Peyer's patch (tissue), 4 donors: ENCODE measurements at regions not wholly inside any gene's neighbourhood (a gene's known extent, or its start where the extent isn't known, plus 50 kb on each side); places are given as distances from the start of the nearest gene placed in this dataset.

ENCODE experiments used
- POLR2A ChIP-seq, 2 donors: fragments of 450-650 bp; IDR thresholded peaks; one replicate each; pipeline ENCODE4 v1.5.1; 2017; ENCODE audit warnings: antibody characterized with exemption in 2 of 2, mild to moderate bottlenecking in 2 of 2, moderate library complexity in 2 of 2
- TF ChIP-seq, protein P1 (sequence below), 6 experiments: fragments of 450-650 bp in 4 of 6; fragments of 200-600 bp in 2 of 6; sonication (generic) in 1 of 6; IDR thresholded peaks; one replicate each; pipeline ENCODE4 v1.5.1; 2017 to 2019; ENCODE audit warnings: antibody characterized with exemption in 6 of 6, mild to moderate bottlenecking in 3 of 6, moderate library complexity in 1 of 6

DNA sequence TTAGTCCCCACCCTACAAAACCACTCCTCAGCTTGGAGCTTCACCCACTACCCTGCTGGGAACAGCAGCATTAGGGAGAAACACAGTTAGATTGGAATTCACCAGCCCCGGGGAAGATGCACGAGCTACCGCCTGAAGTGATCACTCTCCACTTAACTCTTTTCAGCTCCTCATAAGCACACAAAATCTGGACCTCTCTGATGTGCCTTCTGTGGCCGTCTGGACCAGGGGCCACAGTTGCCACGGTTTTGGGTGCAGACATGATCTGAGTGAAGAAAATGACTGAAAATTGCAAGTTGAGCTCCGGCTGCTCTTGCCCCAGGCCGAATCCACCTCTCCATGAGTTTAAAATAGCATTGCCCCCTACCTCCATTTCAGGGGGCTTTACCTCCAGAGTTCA, 95.2 kb downstream of the TENT4A start:
- no peak for TF ChIP-seq POLR2A (IDR thresholded peaks at IDR 0.05)
- TF ChIP-seq, protein P1, sequence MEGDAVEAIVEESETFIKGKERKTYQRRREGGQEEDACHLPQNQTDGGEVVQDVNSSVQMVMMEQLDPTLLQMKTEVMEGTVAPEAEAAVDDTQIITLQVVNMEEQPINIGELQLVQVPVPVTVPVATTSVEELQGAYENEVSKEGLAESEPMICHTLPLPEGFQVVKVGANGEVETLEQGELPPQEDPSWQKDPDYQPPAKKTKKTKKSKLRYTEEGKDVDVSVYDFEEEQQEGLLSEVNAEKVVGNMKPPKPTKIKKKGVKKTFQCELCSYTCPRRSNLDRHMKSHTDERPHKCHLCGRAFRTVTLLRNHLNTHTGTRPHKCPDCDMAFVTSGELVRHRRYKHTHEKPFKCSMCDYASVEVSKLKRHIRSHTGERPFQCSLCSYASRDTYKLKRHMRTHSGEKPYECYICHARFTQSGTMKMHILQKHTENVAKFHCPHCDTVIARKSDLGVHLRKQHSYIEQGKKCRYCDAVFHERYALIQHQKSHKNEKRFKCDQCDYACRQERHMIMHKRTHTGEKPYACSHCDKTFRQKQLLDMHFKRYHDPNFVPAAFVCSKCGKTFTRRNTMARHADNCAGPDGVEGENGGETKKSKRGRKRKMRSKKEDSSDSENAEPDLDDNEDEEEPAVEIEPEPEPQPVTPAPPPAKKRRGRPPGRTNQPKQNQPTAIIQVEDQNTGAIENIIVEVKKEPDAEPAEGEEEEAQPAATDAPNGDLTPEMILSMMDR (IDR thresholded peaks at IDR 0.05), result no peak
